CD1c-positive myeloid dendritic cell (primary cell): ENCODE measurements at regions not wholly inside any gene's neighbourhood (a gene's known extent, or its start where the extent isn't known, plus 50 kb on each side); places are given as distances from the start of the nearest gene placed in this dataset.

Experiments used
- DNase-seq: peaks from one replicate; pipeline ENCODE4 v3.0.0-alpha.2; 2016; ENCODE audit errors: extremely low spot score

DNA sequence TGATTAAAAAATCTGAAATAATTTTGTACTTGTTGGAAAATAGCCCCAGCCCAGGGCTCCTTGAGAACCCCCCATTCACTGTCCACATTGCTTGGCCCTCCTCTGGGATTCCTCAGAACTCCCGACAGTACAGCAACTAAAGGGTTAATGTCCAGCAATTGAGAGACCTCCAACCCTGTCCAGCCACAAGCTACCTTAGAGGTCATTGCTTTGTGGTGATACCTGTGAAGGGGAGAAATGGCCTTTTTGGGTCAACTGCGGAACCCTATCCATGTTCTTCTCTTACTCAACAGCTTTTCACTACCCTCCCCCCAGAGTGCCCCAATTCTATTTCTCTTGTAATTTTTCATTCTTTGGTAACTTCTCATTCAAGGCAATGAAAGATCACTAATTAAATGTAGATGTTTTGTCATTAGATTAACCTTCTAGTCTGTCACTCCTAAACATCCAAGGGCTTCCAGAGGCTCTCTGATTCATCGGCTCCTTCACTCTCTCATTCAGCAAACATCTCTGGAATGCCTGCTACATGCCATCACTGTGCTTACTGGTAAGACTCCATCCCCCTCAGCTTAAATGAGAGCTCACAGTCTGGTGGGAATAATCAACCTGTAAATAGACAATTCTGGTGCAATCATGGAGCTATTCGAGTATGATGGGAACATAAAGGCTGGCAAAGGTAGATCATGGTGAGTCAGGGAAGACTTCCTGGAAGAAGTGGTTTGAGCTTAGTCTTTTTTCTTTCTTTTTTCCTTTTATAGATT is 241.4 kb upstream of the PGRMC2 start:
- no peak for DNase-seq

DNA sequence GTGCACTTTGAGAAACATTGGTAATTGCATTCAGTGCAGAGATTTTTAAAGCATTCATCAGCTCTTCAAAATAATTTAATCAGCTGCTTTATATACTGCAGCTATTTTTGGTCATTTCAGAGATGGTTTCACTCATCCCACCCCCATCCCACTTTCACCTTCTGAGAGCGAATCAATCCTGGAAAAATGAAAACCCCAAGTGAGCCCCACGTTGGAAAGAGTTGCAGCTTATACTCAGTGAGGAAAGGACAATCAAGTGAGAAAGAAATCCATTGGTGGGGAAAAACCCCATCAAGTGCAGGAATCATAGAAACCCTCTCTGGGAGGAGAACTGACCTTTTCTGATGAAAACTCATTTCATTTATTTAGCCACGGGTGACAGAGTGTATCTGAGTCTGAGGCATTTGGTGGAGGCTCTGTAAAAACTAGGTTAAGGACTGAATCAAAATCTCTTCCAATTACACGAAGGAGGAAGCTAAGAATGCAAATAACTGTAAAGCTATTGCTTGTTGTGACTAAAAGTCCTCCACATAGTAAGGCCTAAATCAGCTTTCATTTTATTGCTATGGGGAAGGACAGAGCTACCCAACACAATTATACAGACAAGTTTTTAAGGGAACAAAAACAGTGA is 240.4 kb upstream of the PGRMC2 start:
- no peak for DNase-seq

DNA sequence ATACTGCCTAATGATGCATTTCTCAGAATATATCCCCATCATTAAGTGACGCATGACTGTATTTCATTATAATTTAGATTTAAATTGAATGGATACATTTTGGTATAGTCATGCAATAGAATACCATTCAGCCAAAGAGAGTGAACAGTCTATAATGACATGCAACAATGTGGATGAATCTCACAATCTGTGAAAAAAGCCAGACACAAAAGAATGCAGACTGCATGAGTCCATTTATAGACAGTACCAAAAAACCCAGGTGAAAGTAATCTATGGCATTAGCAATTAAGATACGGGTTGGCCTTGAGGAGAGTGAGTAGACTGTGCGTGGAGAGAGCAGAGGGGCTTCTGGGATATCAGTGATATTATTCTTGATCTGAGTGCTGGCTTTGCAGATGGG is 239.7 kb upstream of the PGRMC2 start:
- no peak for DNase-seq

- peak; percentile 39 for DNase-seq
Measured at GRCh38 chr4:128525992-128526630, 238.5 kb upstream of the PGRMC2 start.

DNA sequence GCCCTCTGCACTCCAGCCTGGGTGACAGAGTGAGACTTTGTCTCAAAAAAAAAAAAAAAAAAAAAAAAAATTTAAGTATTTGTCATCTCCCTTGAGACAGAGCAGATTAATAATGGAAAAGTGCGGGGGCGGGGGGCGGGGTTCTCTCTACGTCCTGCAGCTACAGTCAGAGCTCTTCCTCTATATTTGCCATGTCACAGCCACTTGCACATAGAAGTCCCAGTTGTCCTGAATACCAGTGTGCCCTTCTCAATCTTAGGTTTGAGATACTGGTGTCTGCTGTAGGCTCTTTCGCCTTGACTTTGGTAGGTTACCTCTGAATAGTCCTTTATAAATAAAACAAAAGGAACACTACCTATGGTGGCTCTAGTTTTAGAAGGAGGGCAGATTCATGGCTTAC is 237.8 kb upstream of the PGRMC2 start:
- peak; percentile 78 for DNase-seq

GRCh38 chr4:128524311-128524710 is 236.7 kb upstream of the PGRMC2 start:
- no peak for DNase-seq

DNA sequence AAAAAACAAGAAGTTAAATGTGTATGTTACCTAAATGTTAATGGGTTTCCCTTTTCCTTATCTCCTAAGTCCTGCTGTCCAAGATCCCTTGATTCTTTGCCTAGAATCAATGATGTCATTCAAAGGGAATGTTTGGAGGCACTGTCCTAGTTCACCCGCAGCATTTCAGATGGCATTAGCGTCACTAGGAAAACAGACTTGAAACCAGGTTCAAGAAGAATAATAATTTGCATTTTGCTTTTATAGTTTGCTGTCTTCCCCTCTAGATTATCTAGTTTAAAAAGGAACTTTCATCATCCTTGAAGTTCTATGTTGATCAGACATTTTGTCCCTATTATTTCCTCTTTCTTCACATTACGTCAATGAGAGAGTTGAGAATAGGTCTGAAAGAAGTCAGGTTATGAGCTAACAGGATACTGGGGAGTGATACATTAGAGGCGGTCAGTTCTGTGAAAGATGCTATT is 234.1 kb upstream of the PGRMC2 start:
- DNase-seq = peak; percentile 37

GRCh38 chr4:128521156-128521555 is 233.5 kb upstream of the PGRMC2 start:
- no peak for DNase-seq

DNA sequence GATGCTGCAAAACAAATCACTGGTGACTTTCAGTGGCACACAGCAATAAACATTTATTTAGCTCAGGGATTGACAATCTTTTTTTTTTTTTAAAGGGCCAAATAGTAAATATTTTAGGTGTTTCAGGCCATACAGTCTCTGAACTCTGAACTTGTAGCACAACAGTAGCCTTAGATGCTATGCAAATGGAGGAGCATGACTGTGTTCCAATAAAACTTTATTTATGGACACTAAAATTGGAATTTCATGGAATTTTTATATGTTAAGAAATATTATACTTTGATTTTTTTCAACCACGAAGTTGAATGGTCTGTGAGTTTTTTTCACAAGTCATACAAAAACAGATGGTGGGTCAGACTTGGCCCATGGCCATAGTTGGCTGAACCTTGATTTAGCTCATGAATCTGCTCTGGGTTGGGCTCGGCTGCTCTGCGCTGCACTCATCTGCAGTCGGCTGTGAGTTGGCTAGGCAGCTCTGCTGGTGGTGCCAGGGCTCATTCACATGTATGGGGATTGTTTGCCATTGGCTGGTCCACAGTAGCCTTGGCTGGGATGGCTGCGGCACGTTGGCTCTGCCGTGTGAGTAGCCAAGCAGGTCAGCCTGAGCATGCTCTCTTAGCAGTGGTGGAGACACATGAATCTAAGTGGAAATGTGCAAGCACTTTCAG is 231.7 kb upstream of the PGRMC2 start:
- no peak for DNase-seq

GRCh38 chr4:128517739-128518510 is 230.3 kb upstream of the PGRMC2 start:
- peak; percentile 77 for DNase-seq

GRCh38 chr4:128517096-128517738 is 229.6 kb upstream of the PGRMC2 start:
- peak; percentile 2 for DNase-seq

GRCh38 chr4:128516301-128516969 is 228.8 kb upstream of the PGRMC2 start:
- DNase-seq = no peak

DNA sequence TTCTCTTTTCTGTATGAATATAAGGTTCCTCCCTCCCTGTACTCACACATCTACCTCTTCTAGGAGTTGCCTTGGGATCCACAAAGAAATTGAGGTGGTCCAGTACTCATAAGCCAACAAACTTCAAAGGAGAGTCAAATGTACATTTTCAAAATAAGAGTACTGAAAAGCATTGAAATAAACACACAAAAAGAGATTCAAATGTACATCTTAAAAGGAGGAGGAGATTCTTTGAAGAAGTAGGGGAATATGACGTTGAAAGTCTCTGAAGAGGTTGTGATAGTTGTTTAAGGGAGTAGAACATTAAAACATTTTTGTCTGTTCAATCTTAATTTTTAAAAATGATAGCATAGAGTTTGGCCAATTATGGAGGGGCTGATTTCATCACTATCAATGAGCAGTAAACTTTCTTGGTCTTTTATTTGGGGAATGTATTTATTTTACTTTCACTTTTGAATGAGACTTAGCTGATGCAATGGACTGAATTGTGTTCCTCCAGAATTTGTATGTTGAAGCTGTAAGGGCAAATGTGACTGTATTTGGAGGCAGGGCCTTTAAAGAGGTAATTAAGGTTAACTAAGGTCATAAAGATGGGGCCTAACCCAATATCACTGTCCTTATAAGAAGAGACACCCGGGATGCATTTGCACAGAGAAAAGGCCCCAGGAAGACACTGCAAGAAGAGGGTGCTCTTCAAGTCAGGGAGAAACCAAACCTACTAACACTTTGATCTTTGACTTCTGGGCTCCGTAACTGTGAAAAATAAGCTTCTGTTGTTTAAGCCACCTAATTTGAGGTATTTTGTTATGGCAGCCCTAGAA is 226.3 kb upstream of the PGRMC2 start:
- no peak for DNase-seq

GRCh38 chr4:128512767-128513322 is 225.2 kb upstream of the PGRMC2 start:
- DNase-seq = peak; percentile 13

DNA sequence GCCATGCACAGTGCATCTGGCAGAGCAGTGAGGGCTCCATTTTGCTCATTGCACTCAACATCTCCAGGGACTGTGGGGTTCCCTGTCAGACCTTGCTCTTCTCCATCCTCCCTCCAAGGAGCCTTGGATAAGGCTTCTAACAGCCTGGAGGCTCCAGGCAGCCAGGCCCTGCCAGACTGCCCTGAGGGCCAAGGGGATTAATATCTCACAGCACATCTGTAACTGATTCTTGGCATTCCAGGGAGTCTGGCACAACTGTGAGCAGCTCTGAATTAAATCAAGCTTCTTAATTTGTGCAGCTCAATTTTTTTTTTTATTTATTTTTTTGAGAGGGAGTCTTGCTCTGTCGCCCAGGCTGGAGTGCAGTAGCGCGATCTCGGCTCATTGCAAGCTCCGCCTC is 224.5 kb upstream of the PGRMC2 start:
- DNase-seq = no peak

DNA sequence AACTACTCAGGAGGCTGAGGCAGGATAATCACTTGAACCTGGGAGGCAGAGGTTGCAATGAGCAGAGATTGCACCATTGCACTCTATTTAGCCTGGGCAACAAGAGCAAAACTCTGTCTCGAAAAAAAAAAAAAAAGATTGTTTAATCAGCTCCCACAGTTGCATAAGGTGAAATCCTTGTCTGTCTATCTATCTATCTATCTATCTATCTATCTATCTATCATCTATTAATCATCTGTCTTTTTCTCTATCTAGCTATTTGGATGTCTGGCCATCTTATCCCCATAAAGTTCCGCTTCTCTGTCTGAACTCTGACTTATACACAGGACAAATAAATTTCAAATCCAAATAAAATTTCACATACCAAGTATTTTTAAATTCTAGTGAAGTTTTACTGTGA is 223.2 kb upstream of the PGRMC2 start:
- no peak for DNase-seq

DNA sequence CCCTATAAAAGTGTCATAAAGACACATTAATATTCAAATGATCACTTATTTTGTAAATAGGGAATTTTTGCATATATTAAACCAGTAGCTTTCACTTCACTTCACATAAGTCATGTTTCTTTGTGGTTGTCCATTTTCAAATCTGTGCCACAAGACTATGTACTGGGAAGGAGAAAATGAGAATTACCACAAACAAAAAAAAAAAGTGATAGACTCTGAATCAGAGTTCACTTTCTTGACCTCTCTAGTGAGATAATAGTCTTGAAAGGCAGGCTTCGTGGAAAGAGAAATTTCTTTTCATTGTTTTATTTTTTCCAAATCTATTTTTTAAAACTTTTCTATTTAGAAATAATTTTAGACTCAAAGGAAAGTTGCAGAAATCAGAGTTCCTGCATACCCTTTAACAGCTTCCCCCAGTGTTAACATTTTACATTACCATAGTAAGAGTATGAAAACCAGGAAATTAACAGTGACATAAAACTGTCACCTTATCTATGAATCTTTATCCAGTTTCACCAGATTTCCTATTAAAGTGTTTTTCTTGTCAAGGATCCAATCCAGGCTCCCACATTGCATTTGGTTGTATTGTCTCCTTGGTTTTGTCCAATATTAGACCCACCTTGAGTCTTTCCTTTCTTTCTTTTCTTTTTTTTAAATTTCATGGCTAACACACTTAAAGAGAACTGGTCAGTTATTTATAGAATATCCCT is 215.4 kb upstream of the PGRMC2 start:
- DNase-seq = no peak

GRCh38 chr4:128501239-128501638 is 213.6 kb upstream of the PGRMC2 start:
- DNase-seq = no peak
